Mammary epithelial cell (primary cell): ENCODE measurements at regions not wholly inside any gene's neighbourhood (a gene's known extent, or its start where the extent isn't known, plus 50 kb on each side); places are given as distances from the start of the nearest gene placed in this dataset.

ENCODE experiments used
- EZH2 ChIP-seq: IDR thresholded peaks from 2 replicates; pipeline ENCODE4 v1.6.1; 2012; ENCODE audit warnings: low read length, inconsistent platforms, borderline replicate concordance
- TF ChIP-seq, protein P1 (sequence below), 2 donors: IDR thresholded peaks in 1 of 2; conservative IDR thresholded peaks in 1 of 2; 2 replicates each; pipeline ENCODE4 v1.5.1; 2011 to 2012; ENCODE audit warnings: inconsistent platforms in 2 of 2, low read length in 2 of 2, mild to moderate bottlenecking in 2 of 2, control low read depth in 1 of 2, low read depth in 1 of 2; ENCODE audit not compliant: insufficient read depth in 1 of 2; ENCODE audit errors: extremely low read depth in 1 of 2

GRCh38 chr9:10858817-10859216, 246.0 kb upstream of the PTPRD start:
- TF ChIP-seq, protein P1, sequence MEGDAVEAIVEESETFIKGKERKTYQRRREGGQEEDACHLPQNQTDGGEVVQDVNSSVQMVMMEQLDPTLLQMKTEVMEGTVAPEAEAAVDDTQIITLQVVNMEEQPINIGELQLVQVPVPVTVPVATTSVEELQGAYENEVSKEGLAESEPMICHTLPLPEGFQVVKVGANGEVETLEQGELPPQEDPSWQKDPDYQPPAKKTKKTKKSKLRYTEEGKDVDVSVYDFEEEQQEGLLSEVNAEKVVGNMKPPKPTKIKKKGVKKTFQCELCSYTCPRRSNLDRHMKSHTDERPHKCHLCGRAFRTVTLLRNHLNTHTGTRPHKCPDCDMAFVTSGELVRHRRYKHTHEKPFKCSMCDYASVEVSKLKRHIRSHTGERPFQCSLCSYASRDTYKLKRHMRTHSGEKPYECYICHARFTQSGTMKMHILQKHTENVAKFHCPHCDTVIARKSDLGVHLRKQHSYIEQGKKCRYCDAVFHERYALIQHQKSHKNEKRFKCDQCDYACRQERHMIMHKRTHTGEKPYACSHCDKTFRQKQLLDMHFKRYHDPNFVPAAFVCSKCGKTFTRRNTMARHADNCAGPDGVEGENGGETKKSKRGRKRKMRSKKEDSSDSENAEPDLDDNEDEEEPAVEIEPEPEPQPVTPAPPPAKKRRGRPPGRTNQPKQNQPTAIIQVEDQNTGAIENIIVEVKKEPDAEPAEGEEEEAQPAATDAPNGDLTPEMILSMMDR (conservative IDR thresholded peaks at IDR 0.05 in 1 of 2, IDR thresholded peaks at IDR 0.05 in 1 of 2; ENCODE audit: extremely low read depth in 1 of 2, insufficient read depth in 1 of 2, low read depth in 1 of 2, low read length in 2 of 2), result no peak
- TF ChIP-seq EZH2, result no peak
